ENCODE measurements at regions not wholly inside any gene's neighbourhood (a gene's known extent, or its start where the extent isn't known, plus 50 kb on each side); places are given as distances from the start of the nearest gene placed in this dataset.

- TF ChIP-seq BCLAF1 (IDR thresholded peaks at IDR 0.05) (no peak), CBFB (IDR thresholded peaks at IDR 0.05; ENCODE audit: low read depth) (no peak), KLF5 (IDR thresholded peaks at IDR 0.05; ENCODE audit: partially characterized antibody) (no peak)
These were observed 642.0 kb downstream of the ZNF385D start (continued) for GRCh38 chr3:21109056-21109455.

- FAIRE-seq (no peak), ATAC-seq (no peak), DNase-seq (ENCODE audit: low read depth, low spot score) (no peak)
- H4K20me1 ChIP-seq (ENCODE audit: control insufficient read depth, insufficient read depth): no peaks in the 10 kb centered on the region
- H3K4me2 ChIP-seq (ENCODE audit: control insufficient read depth, insufficient read depth): no peak overlapping the region
- H3K36me3 ChIP-seq (ENCODE audit: control insufficient read depth in 2 of 2, insufficient read depth in 2 of 2, low read length in 1 of 2): no peaks in the 10 kb centered on the region
- no peaks in the 10 kb centered on the region for H3K79me2 ChIP-seq (ENCODE audit: control insufficient read depth, insufficient read depth, low read length)
- H3K9me3 ChIP-seq (replicated peaks; ENCODE audit: control insufficient read depth, insufficient read depth, low read length): no peaks in the 10 kb centered on the region
- RAD21 ChIA-PET (ENCODE audit: unreplicated experiment): no interaction called here
- no peak overlapping the region for H3K4me3 ChIP-seq
- no peaks in the 10 kb centered on the region for H3K4me1 ChIP-seq (ENCODE audit: control insufficient read depth, insufficient read depth, low read length)
- no peak for TF ChIP-seq CEBPB (IDR thresholded peaks at IDR 0.05; ENCODE audit: borderline replicate concordance in 1 of 2, low read depth in 2 of 2, low read length in 2 of 2)
- TF ChIP-seq EED (IDR thresholded peaks at IDR 0.05; ENCODE audit: low read depth): no peak
- no peak for TF ChIP-seq HDAC2 (IDR thresholded peaks at IDR 0.05)
- TF ChIP-seq RB1 (IDR thresholded peaks at IDR 0.05; ENCODE audit: borderline replicate concordance): no peak
- no peak overlapping the region for H2AFZ ChIP-seq (ENCODE audit: control insufficient read depth, low read depth, low read length)
- 61% methylated on average over 1 of the region's 1 CpG for WGBS (ENCODE audit: insufficient coverage, insufficient replicate concordance, low lambda C conversion rate, missing lambda C conversion rate)
- POLR2A ChIA-PET: no interaction called here
- H3K27ac ChIP-seq (ENCODE audit: control insufficient read depth, insufficient read depth): no peak overlapping the region
- BruUV-seq (replicated peaks): no TSS peak
- H3K9ac ChIP-seq (ENCODE audit: control insufficient read depth, insufficient read depth, low read length): no peak overlapping the region
- SMC1A ChIA-PET (ENCODE audit: uncharacterized antibody, unreplicated experiment): interaction anchor here (1.3 kb wide), 1 partner anchor 11 kb away, joined by 3 read pairs; no protein-coding TSS in a partner anchor
- H3K27me3 ChIP-seq (replicated peaks in 1 of 2; ENCODE audit: control insufficient read depth in 2 of 2, insufficient read depth in 2 of 2, low read length in 1 of 2): no peaks in the 10 kb centered on the region
- CTCF ChIA-PET: no interaction called here
- in situ Hi-C loops (cut with MboI) (no loop called here), intact Hi-C loops (cut with micrococcal nuclease; ENCODE audit: unreplicated experiment) (no loop called here)
These were observed 645.2 kb downstream of the ZNF385D start for GRCh38 chr3:21105784-21106183.
